Stimulated activated CD4-positive, alpha-beta T cell treated with anti-CD3 and anti-CD28 coated beads, Interleukin-4, amount 100 ng/mL, for 4 hours (primary cell): ENCODE measurements at regions not wholly inside any gene's neighbourhood (a gene's known extent, or its start where the extent isn't known, plus 50 kb on each side); places are given as distances from the start of the nearest gene placed in this dataset.

Source experiments
- DNase-seq, 2 experiments: peaks; one replicate each; pipeline ENCODE4 v3.0.0-alpha.2; 2020

DNA sequence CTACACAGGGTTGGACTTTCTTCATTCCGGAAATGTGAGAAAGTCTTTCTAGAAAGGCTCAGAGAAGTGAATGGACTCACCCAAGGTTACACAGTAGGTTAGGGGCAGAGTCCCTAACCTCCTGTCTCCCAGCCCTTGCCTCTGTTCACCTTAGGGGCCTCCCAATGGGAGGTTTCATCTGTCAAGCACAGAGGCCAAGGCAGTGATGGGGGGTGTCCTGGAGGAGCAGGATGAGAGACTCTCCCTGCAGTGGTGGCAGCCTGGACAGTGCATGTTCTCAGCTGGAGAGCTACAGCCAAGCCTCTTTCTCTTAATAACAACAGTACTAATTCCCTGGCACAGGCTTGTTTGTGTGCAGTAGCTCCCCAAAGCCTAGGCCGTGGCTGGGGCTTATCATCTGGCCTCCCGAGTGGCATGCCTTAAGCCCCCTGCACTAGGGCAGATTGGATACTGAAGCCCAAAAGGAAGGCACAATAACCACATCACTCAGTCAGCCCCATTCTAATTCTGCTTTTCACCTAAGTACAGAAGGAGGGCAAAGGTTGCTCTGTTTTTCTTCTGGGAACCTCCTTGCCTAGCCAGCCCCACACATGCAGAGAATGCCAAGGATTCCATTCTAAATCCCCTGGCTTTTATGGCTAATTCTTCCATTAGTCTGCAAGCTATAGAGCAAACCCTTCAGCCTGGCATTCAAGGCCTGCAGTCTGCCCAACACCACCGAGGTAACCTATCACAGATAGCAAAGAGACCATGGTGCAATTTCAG is 50.2 kb upstream of the XPA start:
- no peak for DNase-seq

DNA sequence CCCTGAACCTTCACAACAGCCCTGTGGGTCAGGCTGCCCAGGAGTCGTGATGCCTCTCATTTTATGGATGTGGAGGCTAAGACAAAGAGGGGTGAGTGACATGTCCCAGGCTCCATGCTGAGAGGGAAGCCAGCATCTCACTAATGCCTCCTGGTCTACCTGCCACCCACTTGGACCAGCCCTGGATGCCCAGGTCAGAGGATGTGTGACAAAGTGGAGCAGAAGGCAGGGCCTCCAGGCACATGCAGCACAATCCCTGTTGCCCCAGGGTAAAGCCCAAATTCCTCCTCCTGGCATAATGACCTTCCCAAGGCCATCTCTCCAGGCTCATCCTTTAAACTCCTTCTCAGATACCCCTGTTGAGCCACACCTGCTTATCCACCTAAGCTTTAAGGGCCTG is 51.4 kb upstream of the XPA start:
- no peak for DNase-seq

GRCh38 chr9:97749928-97750327 is 52.8 kb upstream of the XPA start:
- DNase-seq: no peak

DNA sequence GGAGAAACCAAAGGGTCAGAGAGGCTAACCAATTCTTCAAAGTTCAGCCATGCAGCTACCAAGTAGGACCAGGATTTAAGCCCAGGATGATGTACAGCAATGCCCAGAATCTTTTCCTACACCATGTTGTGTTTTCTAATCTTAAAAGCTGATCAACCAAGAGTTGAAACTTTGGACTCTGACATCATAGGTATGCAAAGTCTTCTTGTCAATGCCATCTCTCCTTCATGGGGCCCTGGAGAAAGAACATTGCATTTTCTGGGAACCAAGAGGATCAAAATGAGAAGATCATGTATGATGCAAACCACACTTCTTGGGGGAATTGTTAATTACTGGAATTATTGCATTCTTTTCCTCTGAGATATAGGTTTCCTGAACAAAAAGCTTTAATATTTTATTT is 54.4 kb upstream of the XPA start:
- no peak for DNase-seq

GRCh38 chr9:97752274-97752673 is 55.1 kb upstream of the XPA start:
- DNase-seq: no peak

DNA sequence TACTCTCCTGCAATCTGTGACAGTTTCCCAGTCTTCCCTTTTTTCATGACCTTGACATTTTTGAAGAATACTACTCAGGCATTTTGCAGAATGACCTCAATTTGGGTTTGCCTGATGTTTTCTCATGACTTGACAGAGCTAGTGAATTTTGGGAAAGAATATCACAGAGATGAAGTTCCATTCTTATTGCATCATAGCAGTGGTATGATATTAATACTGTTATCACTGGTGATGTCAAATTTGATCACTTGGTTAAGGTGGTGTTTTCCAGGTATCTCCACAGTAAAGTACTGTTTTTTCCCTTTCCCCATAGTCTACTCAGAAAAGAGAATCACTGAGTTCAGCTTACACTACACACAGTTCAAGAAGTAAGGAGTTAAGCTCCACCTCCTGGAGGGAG is 56.2 kb upstream of the XPA start:
- DNase-seq: no peak

GRCh38 chr9:97753975-97754374 is 56.8 kb upstream of the XPA start:
- DNase-seq: no peak

GRCh38 chr9:97755618-97756267 is 58.6 kb upstream of the XPA start:
- no peak for DNase-seq

DNA sequence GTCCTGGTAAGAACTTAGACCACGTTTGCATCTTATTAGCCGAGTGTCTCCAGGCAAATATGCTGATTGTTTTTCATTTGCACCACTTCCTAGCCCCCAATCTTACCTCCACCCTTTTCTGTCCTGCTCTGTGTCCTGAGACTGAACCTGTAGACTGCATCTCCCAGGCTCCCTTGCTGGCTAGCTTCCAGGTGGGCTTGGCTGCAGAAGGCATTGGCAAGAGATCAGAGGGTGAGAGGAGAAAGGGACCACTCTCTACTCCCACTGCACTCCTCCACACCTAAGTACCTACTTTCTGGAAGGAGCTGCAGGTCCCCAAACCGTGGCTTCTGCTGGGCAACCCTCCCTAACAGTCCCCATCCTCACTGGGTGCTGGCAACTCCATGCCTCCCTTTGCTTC is 59.9 kb upstream of the XPA start:
- DNase-seq: no peak

DNA sequence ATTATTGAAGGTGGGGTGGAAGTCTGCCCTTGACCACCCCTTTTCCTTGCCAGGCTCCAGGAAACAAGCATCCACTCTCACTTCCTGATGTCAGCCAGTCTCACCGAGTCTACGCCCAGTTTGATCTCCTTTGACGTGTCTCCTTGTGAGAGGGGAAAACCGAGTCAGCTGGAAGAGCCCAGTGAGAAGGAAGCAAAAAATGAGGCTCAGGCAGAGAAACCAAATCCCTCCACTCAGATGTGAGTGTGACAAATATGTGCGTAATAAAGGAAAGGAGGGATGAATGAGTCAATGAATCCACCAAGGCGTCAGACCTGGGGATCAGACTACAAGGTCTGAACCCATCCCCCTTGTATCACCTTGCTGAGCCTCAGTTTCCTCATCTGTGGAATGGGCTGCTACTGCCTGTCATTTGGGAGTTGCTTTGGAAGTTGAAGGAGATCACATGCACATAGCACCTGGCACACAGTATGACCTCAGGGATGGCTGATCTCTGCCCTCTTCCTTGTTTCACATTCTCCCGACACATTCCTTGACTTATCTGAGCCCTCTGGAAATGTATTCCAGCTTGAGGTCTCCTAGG is 61.3 kb upstream of the XPA start:
- no peak for DNase-seq

DNA sequence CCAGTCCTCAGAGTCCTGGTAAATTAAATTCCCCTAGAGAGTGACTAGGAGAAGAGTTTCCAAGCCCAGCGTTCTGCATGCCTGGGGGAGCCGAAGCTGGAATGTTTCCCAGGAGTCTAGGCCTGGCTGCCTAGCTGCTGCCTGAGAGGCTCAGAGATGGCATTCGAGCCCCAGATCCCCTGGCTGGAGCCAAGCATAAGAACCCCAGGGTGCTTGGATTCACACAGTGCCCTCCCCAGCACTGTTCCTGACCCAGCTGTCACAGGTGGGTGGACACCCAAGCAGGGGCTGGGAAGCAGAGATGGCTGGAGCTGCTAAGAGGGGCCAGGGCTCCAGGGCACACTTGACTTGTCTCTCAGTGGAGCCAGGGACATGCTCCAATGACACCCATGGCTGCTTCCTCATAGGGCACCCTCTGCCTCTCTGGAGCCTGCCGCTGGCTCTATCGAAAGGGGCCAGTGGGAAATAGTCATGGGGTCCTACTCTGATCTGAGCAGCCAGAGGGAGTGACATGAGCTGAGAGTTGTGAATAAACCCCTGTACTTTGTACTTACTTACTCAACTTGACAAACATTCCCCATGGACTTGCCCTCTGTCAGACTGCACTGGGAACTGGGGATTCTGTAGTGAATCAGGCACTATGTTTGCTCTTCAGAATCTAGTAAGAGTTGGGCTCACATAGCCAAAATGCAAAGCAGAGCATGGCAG is 62.6 kb upstream of the XPA start:
- no peak for DNase-seq

GRCh38 chr9:97761056-97761598 is 64.0 kb upstream of the XPA start:
- DNase-seq: no peak

GRCh38 chr9:97761879-97762278 is 64.7 kb upstream of the XPA start:
- no peak for DNase-seq

DNA sequence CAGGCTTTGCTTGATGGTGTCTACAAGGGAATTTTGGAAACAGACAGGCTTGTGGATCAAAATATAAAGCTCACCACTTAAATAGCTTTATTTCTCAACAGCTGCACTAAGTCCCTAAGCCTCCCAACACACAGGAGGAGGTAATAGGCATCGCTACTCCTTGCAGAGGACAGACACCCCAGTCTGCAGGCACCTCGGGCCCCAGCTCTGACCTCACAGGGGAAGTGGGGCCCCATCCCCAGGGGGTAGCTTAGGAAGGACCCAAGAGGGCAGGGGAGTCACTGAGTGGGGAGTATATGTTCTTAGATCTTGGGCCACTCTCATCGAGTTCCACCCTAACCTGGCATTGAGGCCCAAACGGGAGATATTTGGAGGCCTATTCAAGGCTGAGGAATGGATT is 66.7 kb upstream of the XPA start:
- DNase-seq: no peak

DNA sequence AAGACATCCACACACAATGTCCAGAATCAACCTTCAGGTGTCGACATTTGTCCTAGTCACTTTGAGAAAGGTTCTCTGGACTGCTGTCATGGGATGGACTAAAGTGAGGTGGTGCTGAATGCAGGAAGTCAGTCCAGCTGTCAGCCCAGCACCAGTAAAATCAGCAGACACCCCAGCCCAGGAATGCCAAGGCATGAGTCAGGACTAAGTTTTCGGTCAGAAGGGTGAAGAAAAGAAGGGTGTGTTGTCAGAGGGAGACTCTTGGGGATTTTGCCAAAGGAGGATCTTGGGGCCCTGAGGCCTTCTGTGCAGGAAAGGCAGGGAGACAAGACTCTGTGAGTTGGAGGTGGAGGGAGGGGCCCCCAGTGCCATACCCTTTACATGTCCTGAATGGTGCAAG is 69.0 kb upstream of the XPA start:
- DNase-seq: no peak

GRCh38 chr9:97766610-97767009 is 69.5 kb upstream of the XPA start:
- DNase-seq: no peak

- DNase-seq: no peak
Observed at GRCh38 chr9:97767891-97768290, 70.8 kb upstream of the XPA start.

- DNase-seq: no peak
Observed at GRCh38 chr9:97768746-97769145, 71.6 kb upstream of the XPA start.

GRCh38 chr9:97769208-97769607 is 72.1 kb upstream of the XPA start:
- no peak for DNase-seq

GRCh38 chr9:97770808-97771372 is 73.8 kb upstream of the XPA start:
- no peak for DNase-seq

DNA sequence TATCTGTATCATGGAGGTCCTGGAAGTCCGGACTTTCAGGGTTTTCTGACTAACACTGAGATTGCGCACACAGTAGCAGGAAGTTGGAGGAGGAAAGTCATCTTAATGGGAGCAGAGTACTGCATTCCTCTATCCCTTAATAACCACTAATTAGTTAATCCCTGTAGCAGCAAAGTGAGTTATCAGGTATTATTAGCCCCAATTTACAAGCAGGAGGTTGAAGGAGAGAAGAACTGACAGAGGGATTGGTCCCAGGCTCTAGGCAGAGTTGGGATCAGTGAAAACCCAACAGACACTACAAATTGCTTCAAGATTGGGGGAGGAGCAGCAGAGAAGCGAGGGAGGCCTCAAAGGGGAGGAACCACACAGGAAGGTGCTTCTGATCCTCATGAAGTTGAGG is 74.5 kb upstream of the XPA start:
- no peak for DNase-seq

GRCh38 chr9:97772145-97772544 is 75.0 kb upstream of the XPA start:
- no peak for DNase-seq

DNA sequence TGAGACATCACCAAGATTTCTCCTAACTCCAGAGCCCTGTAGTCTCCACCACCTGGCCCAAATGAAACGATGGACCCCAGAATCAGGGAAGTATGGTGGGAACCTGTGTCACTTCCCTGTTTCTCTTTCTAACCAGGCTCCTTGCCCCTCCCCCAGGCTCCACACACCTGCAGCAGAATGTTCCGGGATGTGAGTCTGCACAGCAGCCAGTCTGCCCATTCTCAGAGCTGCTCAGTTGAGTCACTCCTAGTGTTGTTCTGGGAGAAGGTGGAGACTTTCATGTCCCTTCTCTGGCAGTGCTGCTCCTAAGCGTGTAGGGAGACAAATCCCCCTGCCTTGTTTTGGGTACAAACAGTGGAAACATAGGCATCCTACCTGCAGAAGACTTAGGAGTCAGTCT is 76.0 kb upstream of the XPA start:
- DNase-seq: no peak
